ENCODE measurements at regions not wholly inside any gene's neighbourhood (a gene's known extent, or its start where the extent isn't known, plus 50 kb on each side); places are given as distances from the start of the nearest gene placed in this dataset.

- DNase-seq = no peak
Measured at GRCh38 chr1:34618381-34618780, 136.5 kb upstream of the GJB5 start.

DNA sequence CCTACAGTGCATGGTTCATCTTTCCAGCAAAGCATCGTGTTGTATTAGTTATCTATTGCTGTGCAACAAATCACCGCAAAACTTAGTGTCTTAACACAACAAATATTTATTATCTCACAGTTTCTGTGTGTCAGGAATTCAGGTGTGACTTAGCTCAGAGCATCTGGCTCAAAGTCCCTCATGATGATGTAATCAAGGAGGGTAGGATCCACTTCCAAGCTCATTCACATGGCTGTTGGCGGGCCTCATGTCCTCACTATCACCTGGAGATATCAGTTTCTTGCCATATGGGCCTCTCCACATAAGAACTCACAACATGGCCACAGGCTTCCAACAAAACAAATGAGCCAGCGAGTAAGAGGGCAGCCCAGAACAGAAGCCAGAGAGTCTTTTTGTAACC lies 135.6 kb upstream of the GJB5 start:
- DNase-seq = no peak

- no peak for DNase-seq
Measured at GRCh38 chr1:34621916-34622315, 132.9 kb upstream of the GJB5 start.

GRCh38 chr1:34625521-34626015 lies 129.3 kb upstream of the GJB5 start:
- DNase-seq = no peak

GRCh38 chr1:34627465-34628240 lies 127.2 kb upstream of the GJB5 start:
- no peak for DNase-seq

GRCh38 chr1:34631126-34631525 lies 123.7 kb upstream of the GJB5 start:
- DNase-seq = no peak

DNA sequence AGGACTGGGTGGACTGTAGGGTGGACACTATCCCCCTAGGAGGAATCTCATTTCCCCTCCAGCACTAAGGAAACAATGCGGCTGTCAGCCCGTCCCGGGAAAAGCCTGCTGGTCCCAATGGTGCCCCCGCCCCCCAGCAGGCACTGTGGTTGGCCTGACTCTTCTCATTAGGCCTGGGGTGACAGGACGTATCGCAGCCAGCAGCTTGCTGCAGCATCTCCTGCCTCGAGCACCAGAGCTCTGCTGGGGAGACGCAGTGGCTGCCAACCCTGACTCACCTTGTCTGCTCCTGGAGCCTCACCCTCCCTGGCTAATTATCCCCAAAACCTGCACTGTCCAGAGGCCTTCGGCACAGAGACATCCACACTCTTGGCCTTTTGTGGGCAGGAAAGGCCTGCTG lies 115.1 kb upstream of the GJB5 start:
- no peak for DNase-seq

DNA sequence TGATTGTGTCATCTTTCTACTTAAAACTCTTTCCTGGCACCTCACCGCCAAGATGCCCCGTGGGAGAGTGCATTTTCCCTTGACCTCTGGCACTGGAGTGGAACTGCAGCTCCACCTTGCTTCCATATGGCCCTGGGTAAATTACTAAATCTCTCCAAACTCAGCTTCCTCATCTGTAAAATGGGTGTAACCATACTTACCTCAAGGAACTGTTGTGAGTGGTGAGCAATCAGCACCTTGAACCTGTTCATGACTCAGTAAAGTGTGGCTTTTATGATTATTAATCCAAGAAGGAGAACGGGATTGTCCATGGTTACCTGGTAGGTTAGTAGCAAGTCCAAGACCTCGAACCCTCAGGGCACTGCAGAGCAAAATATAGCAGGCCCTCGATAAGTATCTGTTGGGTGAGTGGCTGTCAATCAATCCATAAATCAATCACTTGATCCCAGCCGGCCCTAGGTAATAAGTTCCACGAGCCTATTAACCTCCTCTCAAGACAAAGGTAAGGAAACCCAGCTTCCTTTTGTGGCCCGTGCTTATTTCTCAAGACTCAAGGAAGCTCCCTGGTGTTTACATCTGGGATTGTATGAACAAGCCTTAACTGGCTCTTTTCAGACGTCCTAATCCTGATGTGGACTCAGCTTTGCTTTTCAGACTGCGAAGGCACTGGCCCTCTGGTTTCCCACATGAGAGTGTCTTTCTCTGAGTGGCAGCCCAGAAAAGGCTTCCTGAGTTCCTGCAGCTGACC lies 114.0 kb upstream of the GJB5 start:
- no peak for DNase-seq

DNA sequence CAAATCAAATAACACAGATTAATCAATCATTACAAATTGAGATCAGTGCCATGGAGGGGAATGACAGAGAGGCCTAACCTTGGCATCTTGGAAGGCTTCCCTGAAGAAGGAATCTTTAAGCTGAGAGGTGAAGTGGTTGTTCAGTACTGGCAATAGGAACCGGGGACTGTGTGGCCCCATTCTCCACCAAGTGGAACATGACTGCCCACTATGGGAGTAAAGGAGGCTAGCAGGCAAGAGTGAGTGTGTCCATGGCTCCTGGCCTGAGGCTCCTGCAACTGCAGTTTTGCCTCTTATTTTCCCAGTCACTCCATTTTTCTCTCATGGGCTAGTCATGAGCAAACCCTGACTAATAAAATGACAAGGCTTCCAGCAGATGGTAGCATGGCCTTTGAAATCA lies 112.2 kb upstream of the GJB5 start:
- no peak for DNase-seq

DNA sequence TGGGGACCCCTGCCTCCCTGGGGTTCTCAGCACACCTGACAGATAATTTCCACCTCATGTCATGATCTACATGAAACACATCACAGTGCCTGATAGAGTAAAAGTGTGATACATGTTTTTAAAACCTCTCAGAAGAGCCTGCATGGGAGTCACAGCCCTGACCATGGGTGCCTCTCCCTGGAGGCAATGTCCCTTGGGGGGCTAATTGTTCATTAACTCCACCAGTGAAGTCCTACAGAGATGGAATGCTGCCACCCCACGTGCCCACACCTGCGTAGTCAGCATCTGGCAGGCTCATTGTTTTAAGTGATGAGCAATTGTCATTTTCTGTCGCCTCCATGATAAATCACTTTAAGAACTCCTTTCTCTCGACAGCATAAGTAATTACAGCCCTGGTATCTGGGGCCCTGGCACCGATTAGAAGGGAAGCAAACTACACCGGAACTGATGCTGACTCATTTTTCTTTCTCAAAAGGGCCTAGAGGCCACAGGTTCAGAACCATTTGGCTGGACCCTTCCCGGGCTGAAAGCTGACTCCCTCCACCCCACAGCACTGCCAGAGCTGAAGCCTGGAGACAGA lies 109.6 kb upstream of the GJB5 start:
- no peak for DNase-seq

- DNase-seq = no peak
Measured at GRCh38 chr1:34645919-34646318, 108.9 kb upstream of the GJB5 start.

DNA sequence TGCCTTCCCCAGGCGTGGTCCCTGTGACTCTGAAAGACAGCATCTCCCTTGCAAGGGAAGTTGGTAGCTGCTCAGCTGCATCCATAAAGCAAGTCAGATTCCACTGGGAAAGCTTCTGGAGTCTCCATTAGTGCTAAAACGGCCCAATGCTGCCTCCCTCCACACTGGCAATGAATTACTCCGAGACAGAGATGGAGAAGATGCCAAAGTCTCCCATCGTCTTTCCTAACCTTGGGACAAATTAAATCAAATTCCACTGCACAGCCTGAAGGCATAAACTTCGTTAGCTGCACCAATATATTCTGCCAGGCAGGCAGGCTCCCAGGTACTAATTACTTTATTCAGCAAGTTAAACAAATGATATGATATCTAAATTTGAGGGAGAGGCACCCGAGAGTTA lies 106.3 kb upstream of the GJB5 start:
- no peak for DNase-seq

DNA sequence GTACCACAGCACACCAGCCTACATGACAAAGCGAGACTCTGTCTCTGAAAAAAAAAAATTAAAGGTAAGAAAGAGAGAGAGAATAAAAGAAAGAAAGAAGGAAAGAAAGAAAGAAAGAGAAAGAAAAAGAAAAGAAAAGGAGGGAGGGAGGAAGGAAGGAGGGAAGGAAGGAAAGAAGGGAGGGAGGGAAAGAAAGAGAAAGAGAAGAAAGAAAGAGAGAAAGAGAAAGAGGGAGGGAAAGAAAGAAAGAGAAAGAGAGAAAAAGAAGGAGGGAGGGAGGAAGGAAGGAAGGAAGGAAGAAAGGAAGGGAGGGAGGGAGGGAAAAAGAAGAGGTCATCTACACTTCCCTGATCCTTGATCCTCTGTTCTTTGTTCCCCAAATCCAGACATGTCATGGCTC lies 104.8 kb upstream of the GJB5 start:
- no peak for DNase-seq

GRCh38 chr1:34650800-34651199 lies 104.0 kb upstream of the GJB5 start:
- DNase-seq = no peak

DNA sequence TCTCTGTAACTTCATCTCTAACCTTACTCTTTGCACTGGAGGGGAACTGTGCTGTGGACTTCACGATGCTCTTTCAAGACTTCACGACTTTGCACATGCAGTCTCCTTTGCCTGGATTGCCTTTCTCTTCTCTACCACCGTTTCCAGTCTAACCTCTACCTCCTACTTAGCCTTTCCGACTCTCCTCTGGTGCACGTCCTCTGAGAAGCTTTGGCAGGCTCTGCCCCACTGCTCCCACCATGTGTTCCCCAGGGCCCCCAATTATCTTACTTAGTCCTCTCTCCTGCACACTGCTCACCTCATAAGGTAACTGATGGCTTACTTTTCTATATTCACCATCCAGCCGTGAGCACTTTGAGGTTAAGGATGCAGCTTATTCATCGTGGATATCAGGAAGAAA lies 101.7 kb upstream of the GJB5 start:
- no peak for DNase-seq

DNA sequence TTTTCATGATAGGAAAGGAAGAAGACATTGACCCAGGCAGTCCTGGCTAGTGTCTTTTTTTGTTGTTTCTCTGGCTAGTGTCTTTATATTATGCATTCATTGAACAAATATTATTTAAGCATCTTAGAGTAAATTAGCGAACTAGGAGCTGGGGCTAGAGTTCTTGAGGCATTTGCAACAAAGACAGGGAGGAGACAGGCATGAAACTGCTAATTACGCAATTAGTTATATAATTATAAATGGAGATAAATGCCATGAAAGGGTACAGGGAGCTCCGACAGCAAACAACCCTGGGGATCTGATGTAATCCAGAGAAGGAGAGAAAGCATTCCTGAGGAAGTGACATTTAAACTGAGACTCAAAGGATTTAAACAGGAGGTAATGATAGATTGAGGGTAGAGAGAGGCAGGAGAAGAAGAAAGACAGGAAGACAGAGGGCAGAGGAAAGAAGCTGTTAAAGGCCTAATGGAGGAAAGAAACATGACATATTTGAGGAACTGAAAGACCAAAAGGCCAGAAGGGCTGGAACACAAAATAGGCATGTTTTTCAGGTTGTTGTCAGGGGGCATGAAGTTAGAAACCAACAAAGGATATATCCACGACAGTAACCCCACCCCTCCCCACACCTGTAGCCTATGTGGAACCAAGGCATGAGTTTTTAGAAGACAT lies 99.5 kb upstream of the GJB5 start:
- DNase-seq = no peak

GRCh38 chr1:34655875-34656240 lies 99.0 kb upstream of the GJB5 start:
- no peak for DNase-seq

GRCh38 chr1:34656299-34656698 lies 98.5 kb upstream of the GJB5 start:
- no peak for DNase-seq

GRCh38 chr1:34656731-34657130 lies 98.1 kb upstream of the GJB5 start:
- no peak for DNase-seq

- DNase-seq = no peak
Measured at GRCh38 chr1:34657266-34657665, 97.6 kb upstream of the GJB5 start.

DNA sequence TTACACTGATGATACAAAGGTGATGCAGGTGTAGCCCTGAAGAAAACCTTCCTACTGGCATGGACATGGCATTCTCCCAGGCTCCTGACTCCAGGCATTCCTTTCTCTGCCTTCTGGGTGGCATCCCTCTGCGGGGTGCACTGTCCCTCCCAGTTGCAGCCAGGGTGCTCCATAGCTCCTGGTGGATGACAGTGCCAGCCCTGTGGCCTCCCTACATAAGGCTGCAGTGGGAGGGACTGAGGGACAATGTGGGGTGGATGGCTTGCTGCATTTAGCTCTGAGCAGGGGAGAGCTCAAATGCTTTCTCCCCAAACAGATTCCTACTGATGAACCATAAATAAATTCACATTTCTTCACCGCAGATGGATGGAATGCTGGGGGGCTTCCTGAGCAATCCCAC lies 97.0 kb upstream of the GJB5 start:
- DNase-seq = no peak

DNA sequence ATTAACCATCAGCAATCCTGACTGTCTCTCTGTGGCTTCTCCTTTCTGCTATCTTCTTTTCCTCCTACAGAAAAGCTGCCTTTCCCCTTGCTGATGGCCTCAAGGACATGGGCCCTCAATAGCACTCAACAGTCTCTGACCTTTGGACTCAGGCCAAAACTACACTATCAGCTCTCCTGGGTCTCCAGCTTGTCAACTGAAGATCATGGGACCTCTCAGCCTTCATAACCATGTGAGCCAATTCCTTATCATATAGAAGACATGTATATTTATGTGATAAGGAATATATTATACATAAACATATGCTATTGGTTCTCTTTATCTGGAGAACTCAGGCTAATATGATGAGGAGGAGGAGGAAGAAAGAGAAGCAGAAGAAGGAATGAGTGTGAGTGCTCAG lies 91.8 kb upstream of the GJB5 start:
- peak; percentile 97 for DNase-seq

DNA sequence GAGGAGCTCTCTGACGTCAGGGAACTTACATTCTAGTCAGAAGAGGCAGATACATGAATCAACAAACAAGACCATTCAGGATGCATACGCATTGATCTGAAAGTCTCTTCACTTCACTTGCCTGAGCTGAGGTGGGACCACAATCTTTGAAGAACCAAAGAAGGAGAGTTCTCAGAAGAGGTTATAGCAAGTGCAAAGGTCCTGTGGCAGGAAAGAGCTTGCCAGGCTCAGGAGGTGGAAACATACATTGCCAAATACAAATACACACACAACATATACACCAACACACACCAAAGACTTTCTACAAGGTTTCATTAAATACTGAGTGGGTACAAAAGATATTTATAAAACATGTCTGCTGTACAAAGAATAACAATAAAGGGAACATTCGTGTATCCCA lies 86.8 kb upstream of the GJB5 start:
- DNase-seq = no peak

DNA sequence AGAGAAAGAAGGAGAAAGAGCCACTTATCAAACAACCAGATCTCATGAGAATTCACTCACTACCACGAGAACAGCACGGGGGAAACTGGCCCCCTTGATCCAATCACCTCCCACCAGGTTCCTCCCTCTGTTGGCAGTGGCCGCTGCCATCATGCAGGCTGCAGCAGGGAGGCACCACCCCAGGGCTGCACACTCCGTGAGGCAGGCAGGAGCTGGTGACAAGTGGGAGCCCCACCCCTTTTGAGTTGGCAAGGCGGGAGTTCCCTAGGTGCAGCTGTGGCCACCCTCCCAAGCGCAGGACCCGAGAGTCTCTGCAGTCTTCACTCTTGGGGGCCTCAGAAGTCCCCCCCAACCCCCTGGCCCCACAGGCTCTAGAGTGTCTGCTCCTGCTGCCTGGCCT lies 83.9 kb upstream of the GJB5 start:
- DNase-seq = no peak
